IMR-90 (cell line): ENCODE measurements at regions not wholly inside any gene's neighbourhood (a gene's known extent, or its start where the extent isn't known, plus 50 kb on each side); places are given as distances from the start of the nearest gene placed in this dataset.
"Not testable (repeated sequence)": the region's sequence is repeated elsewhere in the genome, so short reads cannot be mapped to it uniquely, and the experiment has no call there.

Experiments used
- ATAC-seq: fragments of 200-7000 bp; cut with Tn5 transposase; 2 replicates; pipeline ENCODE4 v1.9.1; 2020; ENCODE audit warnings: low read depth, mild to moderate bottlenecking, moderate library complexity
- BruUV-seq: library from RNA; stranded (reverse); fragments of 400-500 nt; replicated peaks from 2 replicates; lab custom pipeline; 2021; lab: Mats Ljungman, UMichigan
- CTCF ChIA-PET: fragments of 300-600 bp; formaldehyde crosslinking; extraction: SDS; loops from one replicate; lab custom pipeline; 2021; ENCODE audit warnings: antibody characterized with exemption; lab: Yijun Ruan, JAX
- POLR2A ChIA-PET: fragments of 300-600 bp; sonication (Branson Sonifier 250); formaldehyde crosslinking; loops from one replicate; lab custom pipeline; 2022; ENCODE audit warnings: antibody characterized with exemption; ENCODE audit not compliant: unreplicated experiment; lab: Charles Lee
- DNase-seq: peaks from one replicate; pipeline ENCODE4 v3.0.0; 2013
- H2AFZ ChIP-seq: replicated peaks from 2 replicates; pipeline ENCODE3; 2013; ENCODE audit warnings: low read length, mild to moderate bottlenecking; ENCODE audit not compliant: poor library complexity
- H2AK5ac ChIP-seq: 2 replicates; pipeline ENCODE4 v1.6.1; 2013; ENCODE audit warnings: low read depth, low read length, inconsistent platforms
- H2AK9ac ChIP-seq: replicated peaks from 2 replicates; pipeline ENCODE3; 2013; ENCODE audit warnings: mild to moderate bottlenecking, low read depth, low read length, moderate library complexity; ENCODE audit not compliant: poor library complexity
- H2BK120ac ChIP-seq: 2 replicates; pipeline ENCODE4 v1.6.1; 2013; ENCODE audit warnings: low read depth, low read length, inconsistent platforms
- H2BK15ac ChIP-seq: 3 replicates; pipeline ENCODE4 v1.6.1; 2013; ENCODE audit warnings: low read depth, low read length, inconsistent platforms
- H2BK20ac ChIP-seq: 2 replicates; pipeline ENCODE4 v1.6.1; 2013; ENCODE audit warnings: low read depth, mild to moderate bottlenecking, inconsistent platforms, low read length, moderate library complexity
- H2BK5ac ChIP-seq: 2 replicates; pipeline ENCODE4 v1.6.1; 2013; ENCODE audit warnings: mild to moderate bottlenecking, low read depth, low read length, inconsistent platforms; ENCODE audit not compliant: poor library complexity, severe bottlenecking
- H3K14ac ChIP-seq: replicated peaks from 2 replicates; pipeline ENCODE4 v1.6.1; 2013; ENCODE audit warnings: low read depth, low read length, inconsistent platforms
- H3K18ac ChIP-seq: 2 replicates; pipeline ENCODE4 v1.6.1; 2013; ENCODE audit warnings: low read depth, low read length, control low read depth
- H3K23ac ChIP-seq: 2 replicates; pipeline ENCODE4 v1.6.1; 2013; ENCODE audit warnings: low read depth, low read length, inconsistent platforms
- H3K27ac ChIP-seq: 2 replicates; pipeline ENCODE4 v1.5.1; 2013; ENCODE audit warnings: mild to moderate bottlenecking, control low read depth, low read length; ENCODE audit not compliant: insufficient read depth
- H3K27me3 ChIP-seq: 2 replicates; pipeline ENCODE4 v1.6.1; 2013; ENCODE audit warnings: low read length; ENCODE audit not compliant: control insufficient read depth, insufficient read depth
- H3K36me3 ChIP-seq: 2 replicates; pipeline ENCODE4 v1.6.1; 2013; ENCODE audit warnings: low read length, mixed read lengths; ENCODE audit not compliant: control insufficient read depth, insufficient read depth
- H3K4ac ChIP-seq: 2 replicates; pipeline ENCODE4 v1.6.1; 2013; ENCODE audit warnings: low read depth, low read length, inconsistent platforms
- H3K4me1 ChIP-seq: 2 replicates; pipeline ENCODE4 v1.6.1; 2013; ENCODE audit warnings: low read length, mixed read lengths; ENCODE audit not compliant: control insufficient read depth, insufficient read depth
- H3K4me2 ChIP-seq: 2 replicates; pipeline ENCODE4 v1.6.1; 2013; ENCODE audit warnings: low read depth, mild to moderate bottlenecking, control low read depth, low read length, moderate library complexity
- H3K4me3 ChIP-seq: 2 replicates; pipeline ENCODE4 v1.5.1; 2013; ENCODE audit warnings: low read depth, mild to moderate bottlenecking, control low read depth, low read length, moderate library complexity; ENCODE audit not compliant: insufficient read depth
- H3K56ac ChIP-seq: 2 replicates; pipeline ENCODE4 v1.6.1; 2013; ENCODE audit warnings: low read length, inconsistent platforms; ENCODE audit not compliant: insufficient read depth; ENCODE audit errors: extremely low read depth
- H3K79me1 ChIP-seq, 2 experiments: 2 replicates each; pipeline ENCODE4 v1.6.1; 2013; ENCODE audit warnings: low read length in 2 of 2, inconsistent platforms in 1 of 2, low read depth in 1 of 2
- H3K9ac ChIP-seq: 2 replicates; pipeline ENCODE4 v1.6.1; 2013; ENCODE audit warnings: low read depth, low read length, control low read depth
- H3K9me1 ChIP-seq: 2 replicates; pipeline ENCODE4 v1.6.1; 2013; ENCODE audit warnings: low read length, inconsistent platforms; ENCODE audit not compliant: insufficient read depth
- H3K9me3 ChIP-seq: 2 replicates; pipeline ENCODE4 v1.6.1; 2013; ENCODE audit warnings: low read length; ENCODE audit not compliant: control insufficient read depth, insufficient read depth
- H4K20me1 ChIP-seq: 2 replicates; pipeline ENCODE4 v1.6.1; 2013; ENCODE audit warnings: low read length, inconsistent platforms; ENCODE audit not compliant: insufficient read depth
- H4K5ac ChIP-seq: 2 replicates; pipeline ENCODE4 v1.6.1; 2013; ENCODE audit warnings: mild to moderate bottlenecking, low read depth, low read length, control low read depth
- H4K8ac ChIP-seq, 2 experiments: 2 replicates each; pipeline ENCODE4 v1.6.1; 2013; ENCODE audit warnings: low read depth in 2 of 2, low read length in 2 of 2, control low read depth in 1 of 2, inconsistent platforms in 1 of 2
- H4K91ac ChIP-seq: 2 replicates; pipeline ENCODE4 v1.6.1; 2013; ENCODE audit warnings: low read depth, low read length, inconsistent platforms; ENCODE audit not compliant: insufficient read depth
- WGBS, 2 experiments: methylation state at CpG; one replicate each; pipeline versions ENCODE4 v1.1.5 to v1.1.7; 2013; ENCODE audit warnings: missing lambda C conversion rate in 2 of 2; ENCODE audit not compliant: insufficient read length in 1 of 2; ENCODE audit errors: extremely low coverage in 2 of 2; 5-methylcytosine and 5-hydroxymethylcytosine counted together
- dilution Hi-C: fragments of 300-500 bp; cut with HindIII; formaldehyde crosslinking; loops from one replicate; pipeline ENCODE4 v1.14.3; 2018; ENCODE audit warnings: low sequenced_read_pairs; ENCODE audit not compliant: unreplicated experiment
- in situ Hi-C: fragments of 300-500 bp; cut with MboI; formaldehyde crosslinking; loops from 3 replicates; pipeline ENCODE4 v1.14.3; 2019; ENCODE audit warnings: low sequenced_read_pairs, inconsistent platforms, mixed read lengths
- intact Hi-C: fragments of 100-400 bp; cut with micrococcal nuclease; formaldehyde crosslinking; loops from 2 replicates; pipeline ENCODE4 v1.10.0; 2022

GRCh38 chr13:54737211-54737610, 1708.6 kb downstream of the OLFM4 start:
- H3K9ac ChIP-seq, H3K27ac ChIP-seq, H3K79me1 ChIP-seq, H3K14ac ChIP-seq, dilution Hi-C loops, H2AFZ ChIP-seq, H2BK20ac ChIP-seq, H3K36me3 ChIP-seq, BruUV-seq, H2BK5ac ChIP-seq, H3K9me3 ChIP-seq, H3K56ac ChIP-seq, DNase-seq, H4K5ac ChIP-seq, POLR2A ChIA-PET, H2BK15ac ChIP-seq, CTCF ChIA-PET, H3K4me3 ChIP-seq, H4K91ac ChIP-seq, H3K4me2 ChIP-seq, H3K4ac ChIP-seq, H3K18ac ChIP-seq, H2AK5ac ChIP-seq, H3K4me1 ChIP-seq, ATAC-seq, intact Hi-C loops, H4K20me1 ChIP-seq, H3K27me3 ChIP-seq, H3K23ac ChIP-seq, H2BK120ac ChIP-seq, H2AK9ac ChIP-seq, H4K8ac ChIP-seq, H3K9me1 ChIP-seq, in situ Hi-C loops: not testable (repeated sequence)
- no CpG with 5 or more reads among the region's 21 CpGs for WGBS, 2 experiments
